Panc1 (cell line): ENCODE measurements at regions not wholly inside any gene's neighbourhood (a gene's known extent, or its start where the extent isn't known, plus 50 kb on each side); places are given as distances from the start of the nearest gene placed in this dataset.

ENCODE experiments used
- ATAC-seq: fragments of 200-7000 bp; cut with Tn5 transposase; 2 replicates; pipeline ENCODE4 v1.9.1; 2020; ENCODE audit warnings: mild to moderate bottlenecking, moderate library complexity
- BruUV-seq: library from RNA; stranded (reverse); fragments of 400-500 nt; replicated peaks from 2 replicates; lab custom pipeline; 2021; lab: Mats Ljungman, UMichigan
- CTCF ChIA-PET: fragments of 300-600 bp; sonication (Branson Sonifier 250); formaldehyde crosslinking; loops from one replicate; lab custom pipeline; 2022; ENCODE audit warnings: antibody characterized with exemption; lab: Charles Lee
- POLR2A ChIA-PET: fragments of 300-600 bp; sonication (Branson Sonifier 250); formaldehyde crosslinking; loops from one replicate; lab custom pipeline; 2022; ENCODE audit warnings: antibody characterized with exemption; lab: Charles Lee
- DNase-seq: peaks from one replicate; pipeline ENCODE4 v3.0.0-alpha.2; 2010; ENCODE audit warnings: low read depth, low spot score
- H3K27ac ChIP-seq: 2 replicates; pipeline ENCODE4 v1.5.1; 2011; ENCODE audit warnings: mild to moderate bottlenecking, low read length, inconsistent platforms
- H3K27me3 ChIP-seq: fragments of 200-500 bp; sonication (Bioruptor generic); 2 replicates; pipeline ENCODE4 v1.6.0; 2014; ENCODE audit warnings: low read length, inconsistent platforms; ENCODE audit not compliant: control insufficient read depth, insufficient read depth
- H3K36me3 ChIP-seq: fragments of 200-500 bp; sonication (Bioruptor generic); 2 replicates; pipeline ENCODE4 v1.5.1; 2014; ENCODE audit warnings: inconsistent platforms, mild to moderate bottlenecking, low read length, moderate library complexity; ENCODE audit not compliant: control insufficient read depth, insufficient read depth
- H3K4me1 ChIP-seq: 2 replicates; pipeline ENCODE4 v1.5.1; 2011; ENCODE audit warnings: inconsistent platforms, mild to moderate bottlenecking, low read length, moderate library complexity; ENCODE audit not compliant: control insufficient read depth, insufficient read depth
- H3K4me3 ChIP-seq, 2 experiments: 2 replicates each; pipeline ENCODE4 v1.5.1; 2011 to 2012; ENCODE audit warnings: low read depth in 2 of 2, low read length in 2 of 2, mild to moderate bottlenecking in 2 of 2, inconsistent platforms in 1 of 2, moderate library complexity in 1 of 2
- H3K9me3 ChIP-seq: fragments of 200-500 bp; sonication (Bioruptor generic); 2 replicates; pipeline ENCODE4 v1.5.1; 2014; ENCODE audit warnings: low read depth, mild to moderate bottlenecking, inconsistent platforms, low read length, moderate library complexity; ENCODE audit not compliant: control insufficient read depth, insufficient read depth
- CTCF ChIP-seq: fragments of 450-650 bp; IDR thresholded peaks from 2 replicates; pipeline ENCODE4 v1.5.1; 2017; ENCODE audit warnings: mild to moderate bottlenecking
- POLR2AphosphoS5 ChIP-seq: IDR thresholded peaks from 2 replicates; pipeline ENCODE4 v1.6.1; 2012; ENCODE audit warnings: mild to moderate bottlenecking, low read depth, low read length, moderate library complexity
- SIN3A ChIP-seq: IDR thresholded peaks from 2 replicates; pipeline ENCODE4 v1.6.1; 2012; ENCODE audit warnings: low read depth, mild to moderate bottlenecking, low read length, moderate library complexity, borderline replicate concordance; ENCODE audit not compliant: insufficient read depth
- TCF7L2 ChIP-seq: IDR thresholded peaks from 2 replicates; pipeline ENCODE4 v1.6.1; 2011; ENCODE audit warnings: mild to moderate bottlenecking, low read depth, low read length, inconsistent platforms
- in situ Hi-C: cut with HindIII; loops from 2 replicates; pipeline ENCODE4 v1.10.0; 2016; ENCODE audit warnings: low sequenced_read_pairs, low pct_unique_long_range_greater_than_20kb
- intact Hi-C: fragments of 100-400 bp; cut with micrococcal nuclease; formaldehyde crosslinking; loops from one replicate; pipeline ENCODE4 v1.10.0; 2022; ENCODE audit not compliant: unreplicated experiment
- TF ChIP-seq, protein P1 (sequence below), 2 experiments: IDR thresholded peaks; 2 replicates each; pipeline ENCODE4 v1.6.1; 2011 to 2012; ENCODE audit warnings: low read depth in 2 of 2, control low read depth in 1 of 2, low read length in 1 of 2, mild to moderate bottlenecking in 1 of 2, moderate library complexity in 1 of 2; ENCODE audit not compliant: insufficient read depth in 1 of 2

DNA sequence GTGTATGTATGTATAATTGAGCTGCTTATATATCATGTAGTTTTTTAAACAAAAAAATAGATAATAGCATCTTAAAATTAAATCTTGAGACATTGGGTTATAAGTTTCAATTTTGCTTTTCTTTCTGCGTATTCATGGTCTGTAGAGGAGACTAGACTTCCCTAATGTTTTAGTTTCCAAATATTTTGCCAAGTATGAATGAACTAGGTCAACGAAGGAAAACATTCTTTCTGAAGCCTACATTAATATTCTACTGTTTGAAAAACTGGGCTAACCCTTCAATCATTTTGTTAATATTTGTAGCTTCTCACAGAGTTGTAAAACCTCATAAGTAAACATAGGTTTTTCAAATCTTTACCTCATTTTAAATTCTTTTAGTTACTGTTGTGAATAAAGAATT, 592.7 kb downstream of the USP25 start:
- TF ChIP-seq POLR2AphosphoS5, result no peak
- no peak for TF ChIP-seq CTCF
- no peak for TF ChIP-seq SIN3A
- TF ChIP-seq, protein P1, sequence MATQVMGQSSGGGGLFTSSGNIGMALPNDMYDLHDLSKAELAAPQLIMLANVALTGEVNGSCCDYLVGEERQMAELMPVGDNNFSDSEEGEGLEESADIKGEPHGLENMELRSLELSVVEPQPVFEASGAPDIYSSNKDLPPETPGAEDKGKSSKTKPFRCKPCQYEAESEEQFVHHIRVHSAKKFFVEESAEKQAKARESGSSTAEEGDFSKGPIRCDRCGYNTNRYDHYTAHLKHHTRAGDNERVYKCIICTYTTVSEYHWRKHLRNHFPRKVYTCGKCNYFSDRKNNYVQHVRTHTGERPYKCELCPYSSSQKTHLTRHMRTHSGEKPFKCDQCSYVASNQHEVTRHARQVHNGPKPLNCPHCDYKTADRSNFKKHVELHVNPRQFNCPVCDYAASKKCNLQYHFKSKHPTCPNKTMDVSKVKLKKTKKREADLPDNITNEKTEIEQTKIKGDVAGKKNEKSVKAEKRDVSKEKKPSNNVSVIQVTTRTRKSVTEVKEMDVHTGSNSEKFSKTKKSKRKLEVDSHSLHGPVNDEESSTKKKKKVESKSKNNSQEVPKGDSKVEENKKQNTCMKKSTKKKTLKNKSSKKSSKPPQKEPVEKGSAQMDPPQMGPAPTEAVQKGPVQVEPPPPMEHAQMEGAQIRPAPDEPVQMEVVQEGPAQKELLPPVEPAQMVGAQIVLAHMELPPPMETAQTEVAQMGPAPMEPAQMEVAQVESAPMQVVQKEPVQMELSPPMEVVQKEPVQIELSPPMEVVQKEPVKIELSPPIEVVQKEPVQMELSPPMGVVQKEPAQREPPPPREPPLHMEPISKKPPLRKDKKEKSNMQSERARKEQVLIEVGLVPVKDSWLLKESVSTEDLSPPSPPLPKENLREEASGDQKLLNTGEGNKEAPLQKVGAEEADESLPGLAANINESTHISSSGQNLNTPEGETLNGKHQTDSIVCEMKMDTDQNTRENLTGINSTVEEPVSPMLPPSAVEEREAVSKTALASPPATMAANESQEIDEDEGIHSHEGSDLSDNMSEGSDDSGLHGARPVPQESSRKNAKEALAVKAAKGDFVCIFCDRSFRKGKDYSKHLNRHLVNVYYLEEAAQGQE (IDR thresholded peaks at IDR 0.05; ENCODE audit: insufficient read depth in 1 of 2, low read depth in 2 of 2, low read length in 1 of 2), result no peak
- TF ChIP-seq TCF7L2, result no peak
- POLR2A ChIA-PET, result interaction anchor here (0.6 kb wide), 1 partner anchor 206 kb away, joined by 4 read pairs; no protein-coding TSS in a partner anchor
- BruUV-seq, result no TSS peak
- no peak overlapping the region for H3K4me3 ChIP-seq
- ATAC-seq (no peak), DNase-seq (no peak)
- no peaks in the 10 kb centered on the region for H3K36me3 ChIP-seq
- in situ Hi-C loops, result no loop called here
- H3K4me1 ChIP-seq, result no peaks in the 10 kb centered on the region
- H3K27me3 ChIP-seq, result no peaks in the 10 kb centered on the region
- H3K9me3 ChIP-seq, result no peaks in the 10 kb centered on the region
- intact Hi-C loops, result no loop called here
- CTCF ChIA-PET, result no interaction called here
- no peak overlapping the region for H3K27ac ChIP-seq

GRCh38 chr21:16323596-16323995, 593.8 kb downstream of the USP25 start:
- in situ Hi-C loops (no loop called here), intact Hi-C loops (no loop called here)
- Histone ChIP-seq H3K4me3 (no peak overlapping the region), H3K27me3 (no peaks in the 10 kb centered on the region), H3K27ac (no peak overlapping the region), H3K4me1 (no peaks in the 10 kb centered on the region), H3K36me3 (no peaks in the 10 kb centered on the region), H3K9me3 (no peaks in the 10 kb centered on the region)
- ChIA-PET POLR2A (no interaction called here), CTCF (no interaction called here)
- TF ChIP-seq, protein P1 (IDR thresholded peaks at IDR 0.05; ENCODE audit: insufficient read depth in 1 of 2, low read depth in 2 of 2, low read length in 1 of 2), result no peak
- TF ChIP-seq CTCF (no peak), TCF7L2 (no peak), SIN3A (no peak), POLR2AphosphoS5 (no peak)
- no TSS peak for BruUV-seq
- ATAC-seq (no peak), DNase-seq (no peak)
